GM19468 (cell line): ENCODE measurements at regions not wholly inside any gene's neighbourhood (a gene's known extent, or its start where the extent isn't known, plus 50 kb on each side); places are given as distances from the start of the nearest gene placed in this dataset.
"Not testable (repeated sequence)": the region's sequence is repeated elsewhere in the genome, so short reads cannot be mapped to it uniquely, and the experiment has no call there.

Source experiments
- ATAC-seq: cut with Tn5 transposase; IDR thresholded peaks from one replicate; pipeline ENCODE4 v1.9.1; 2021; ENCODE audit warnings: mild to moderate bottlenecking, moderate library complexity, moderate number of reproducible peaks; ENCODE audit not compliant: unreplicated experiment; ENCODE audit errors: extremely low read depth

GRCh38 chr4:22627851-22628250 is 64.9 kb upstream of the GBA3 start:
- ATAC-seq = not testable (repeated sequence)

- ATAC-seq = not testable (repeated sequence)
These were observed 62.4 kb upstream of the GBA3 start for GRCh38 chr4:22630161-22630975.

GRCh38 chr4:22631167-22631566 is 61.6 kb upstream of the GBA3 start:
- not testable (repeated sequence) for ATAC-seq

- ATAC-seq = no peak
These were observed 58.1 kb upstream of the GBA3 start for GRCh38 chr4:22634541-22635181.

GRCh38 chr4:22635182-22635549 is 57.6 kb upstream of the GBA3 start:
- ATAC-seq = not testable (repeated sequence)

- no peak for ATAC-seq
These were observed 57.0 kb upstream of the GBA3 start for GRCh38 chr4:22635692-22636091.

GRCh38 chr4:22637306-22637705 is 55.4 kb upstream of the GBA3 start:
- no peak for ATAC-seq
